Activated CD4-positive, alpha-beta T cell treated with anti-CD3 and anti-CD28 coated beads, Interleukin-2, amount 50 U/mL, for 16 hours (primary cell): ENCODE measurements at regions not wholly inside any gene's neighbourhood (a gene's known extent, or its start where the extent isn't known, plus 50 kb on each side); places are given as distances from the start of the nearest gene placed in this dataset.
"Not testable (repeated sequence)": the region's sequence is repeated elsewhere in the genome, so short reads cannot be mapped to it uniquely, and the experiment has no call there.

Experiments used
- DNase-seq: peaks from one replicate; pipeline ENCODE4 v3.0.0-alpha.2; 2020

DNA sequence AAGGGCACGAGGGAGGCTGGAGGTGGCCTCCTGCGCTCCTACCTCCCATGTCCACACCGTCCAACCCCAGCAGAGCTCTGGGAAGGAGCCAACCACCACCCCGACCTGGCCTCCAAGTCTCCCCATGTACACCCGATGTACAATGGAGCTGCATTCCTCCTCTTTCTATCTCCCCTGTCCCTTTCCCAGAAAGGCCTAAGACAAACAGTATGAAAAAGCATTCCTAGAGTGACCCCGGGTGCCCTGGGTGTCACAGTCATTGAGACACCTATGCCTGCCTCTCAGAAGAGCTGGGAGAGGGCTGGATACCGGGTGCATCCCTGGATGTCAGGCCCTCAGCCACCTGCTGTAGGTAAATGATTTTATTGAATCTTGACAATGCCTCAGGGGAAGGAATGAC is 248.1 kb downstream of the EMX2 start:
- no peak for DNase-seq

DNA sequence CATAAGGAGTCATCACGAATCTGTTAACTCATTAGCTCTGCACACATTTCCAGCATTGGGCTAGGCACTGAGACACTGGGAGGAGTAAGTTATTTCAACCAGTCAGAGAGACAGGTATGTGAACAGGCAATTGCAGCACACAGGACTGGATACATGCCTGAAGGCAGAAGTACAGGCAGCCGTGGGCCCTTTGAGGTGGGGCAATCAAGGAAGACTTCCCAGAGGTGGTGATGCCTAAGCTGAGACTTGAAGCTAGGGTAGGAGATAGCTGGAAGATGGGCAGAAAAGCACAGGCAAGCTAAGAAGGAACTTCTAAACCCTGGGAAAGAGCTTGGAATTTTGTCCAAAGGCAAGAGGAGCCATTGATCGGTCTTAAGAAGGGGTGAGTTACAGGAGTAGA is 249.7 kb downstream of the EMX2 start:
- DNase-seq, result no peak

DNA sequence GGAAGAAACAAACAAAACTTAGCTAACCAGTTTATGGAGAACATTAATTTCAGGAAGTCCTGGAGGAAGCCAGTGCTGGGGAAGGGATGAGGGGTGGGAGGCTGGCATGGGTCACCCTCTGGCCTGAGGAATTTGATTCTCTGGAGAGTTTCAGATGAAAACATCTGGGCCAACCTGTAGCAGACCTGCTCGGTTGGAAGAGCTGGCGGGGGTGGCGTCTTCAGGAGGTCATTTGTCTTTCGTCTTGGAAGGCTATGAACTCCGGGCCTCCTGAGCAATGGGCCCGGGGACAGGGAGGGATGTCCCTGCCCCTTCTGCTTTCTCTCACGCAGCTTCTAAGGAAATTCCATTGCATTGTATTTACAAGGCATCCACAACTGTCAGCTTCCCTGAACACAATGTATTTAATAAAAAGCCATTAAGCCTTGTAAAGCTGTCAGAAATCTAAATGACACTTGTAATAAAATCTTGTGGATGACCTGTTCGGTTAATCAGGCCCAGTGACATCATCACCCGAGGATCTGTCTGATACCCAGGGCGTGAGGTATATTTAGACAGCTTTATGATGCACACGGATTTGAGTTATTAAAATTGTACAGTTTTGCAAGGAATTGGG is 250.5 kb downstream of the RAB11FIP2 start:
- no peak for DNase-seq

DNA sequence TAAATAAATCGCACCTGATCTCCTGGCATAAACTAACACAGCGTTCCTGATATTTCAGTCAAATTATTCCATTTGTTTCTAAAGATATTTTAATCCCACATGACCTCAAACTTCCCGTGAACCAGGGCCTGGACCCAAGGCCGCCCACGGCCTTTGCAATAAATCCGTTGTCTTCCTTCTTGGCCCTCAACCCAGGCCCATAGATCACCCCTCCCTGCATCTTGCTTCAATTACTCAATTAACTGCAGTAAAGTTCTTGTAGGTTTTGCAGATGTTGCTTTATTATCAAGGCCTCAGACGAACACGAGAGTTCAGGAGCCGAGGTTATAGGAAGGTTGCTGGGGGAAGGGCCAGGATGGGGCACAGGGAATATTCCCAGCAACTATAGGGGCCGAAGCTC is 249.4 kb downstream of the RAB11FIP2 start:
- DNase-seq, result no peak

DNA sequence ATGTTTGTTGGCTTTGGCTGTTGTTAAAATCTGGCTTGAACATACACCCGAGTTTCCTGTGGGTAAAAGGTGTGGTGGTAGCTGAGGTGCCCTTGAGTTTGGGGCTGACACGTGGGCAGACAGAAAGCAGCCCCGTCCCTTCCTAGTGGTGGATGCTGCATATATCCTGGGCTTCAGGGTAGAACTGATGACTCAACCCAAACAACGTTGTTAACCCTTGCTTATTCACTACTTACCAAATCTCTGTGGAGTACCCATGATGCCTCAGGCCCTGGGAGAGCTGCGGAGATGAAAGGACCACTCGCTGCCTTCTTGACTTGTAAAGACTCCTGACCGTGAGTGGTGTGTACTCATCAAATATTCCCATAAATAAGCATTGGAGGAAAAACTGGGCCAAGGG is 245.1 kb downstream of the RAB11FIP2 start:
- no peak for DNase-seq

DNA sequence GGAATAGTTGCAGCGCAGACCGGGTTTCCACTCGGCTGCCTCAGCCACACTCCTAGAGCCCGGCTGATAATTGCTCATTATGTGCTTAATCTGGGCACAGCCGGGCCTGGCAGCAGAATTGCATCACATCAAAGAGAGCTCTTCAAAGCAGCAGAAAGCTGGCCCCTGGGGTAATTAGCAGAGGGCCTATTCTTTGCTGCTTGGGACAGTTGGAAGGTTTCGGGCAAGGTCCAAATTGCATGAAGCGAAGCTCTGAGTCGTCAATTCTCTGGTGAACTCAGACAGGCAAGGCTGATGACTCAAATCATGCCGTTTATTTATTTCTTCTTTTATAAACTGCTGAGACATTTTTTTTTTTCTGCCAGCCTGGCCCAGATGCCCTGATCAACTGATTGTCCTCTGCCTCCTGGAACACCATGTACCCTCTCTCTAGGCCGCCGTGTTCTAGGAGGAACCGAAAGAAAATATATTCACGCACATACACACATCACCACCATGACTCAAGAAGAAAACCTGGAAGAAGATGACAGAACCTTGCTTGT is 242.2 kb downstream of the RAB11FIP2 start:
- DNase-seq, result no peak

DNA sequence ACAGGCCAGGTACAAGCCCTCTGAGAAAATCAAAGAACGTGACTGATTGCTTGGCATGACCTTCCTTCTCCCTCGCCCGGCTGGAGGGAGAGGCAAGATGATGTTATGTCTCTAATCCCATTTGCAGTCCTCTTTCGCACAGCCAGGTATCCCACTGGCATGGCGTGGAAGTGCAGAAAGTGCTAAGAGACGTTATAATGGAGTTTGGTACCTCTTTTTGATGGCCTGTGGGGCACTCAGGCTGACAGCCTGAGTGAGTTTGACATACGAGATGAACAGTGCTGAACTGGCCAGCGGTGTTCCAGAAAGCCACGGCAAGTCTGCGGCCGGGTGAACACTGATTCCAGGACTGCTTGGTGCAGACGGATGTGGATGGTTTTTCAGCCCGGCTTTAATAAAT is 241.6 kb downstream of the RAB11FIP2 start:
- DNase-seq, result no peak

DNA sequence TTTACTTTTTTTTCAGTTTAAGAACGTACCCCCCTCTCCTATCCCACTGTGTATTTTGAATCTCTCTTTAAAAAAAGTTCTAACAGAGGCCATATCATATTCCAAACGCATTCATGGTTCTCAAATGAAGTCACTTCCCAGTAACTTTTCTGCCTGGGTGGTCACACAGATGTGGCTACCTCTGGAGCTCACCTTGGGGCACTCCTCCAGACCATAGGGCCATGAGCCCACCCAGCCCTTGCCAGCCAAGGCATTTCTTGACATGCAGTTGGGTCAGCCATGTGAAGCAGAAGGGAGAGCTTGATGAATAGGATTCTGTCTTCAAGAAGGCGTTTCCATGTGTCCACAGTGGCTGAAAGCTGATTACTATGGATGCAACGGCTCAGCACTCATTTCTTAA is 239.3 kb downstream of the RAB11FIP2 start:
- DNase-seq, result no peak

DNA sequence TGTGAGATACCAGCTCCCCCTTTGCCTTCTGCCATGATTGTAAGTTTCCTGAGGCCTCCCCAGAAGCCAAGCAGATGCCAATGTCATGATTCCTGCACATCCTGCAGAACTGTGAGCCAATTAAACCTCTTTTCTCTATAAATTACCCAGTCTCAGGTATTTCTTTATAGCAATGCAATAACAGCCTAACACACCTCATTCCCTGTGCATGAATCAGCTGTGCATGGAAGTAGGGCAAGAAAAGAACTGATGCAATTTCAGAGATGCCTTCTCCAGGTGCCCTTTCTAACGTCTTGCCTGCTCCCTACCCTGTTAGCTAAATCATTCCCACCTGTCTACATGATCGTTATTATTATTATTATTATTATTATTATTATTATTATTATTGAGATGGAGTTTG is 230.9 kb downstream of the RAB11FIP2 start:
- not testable (repeated sequence) for DNase-seq

DNA sequence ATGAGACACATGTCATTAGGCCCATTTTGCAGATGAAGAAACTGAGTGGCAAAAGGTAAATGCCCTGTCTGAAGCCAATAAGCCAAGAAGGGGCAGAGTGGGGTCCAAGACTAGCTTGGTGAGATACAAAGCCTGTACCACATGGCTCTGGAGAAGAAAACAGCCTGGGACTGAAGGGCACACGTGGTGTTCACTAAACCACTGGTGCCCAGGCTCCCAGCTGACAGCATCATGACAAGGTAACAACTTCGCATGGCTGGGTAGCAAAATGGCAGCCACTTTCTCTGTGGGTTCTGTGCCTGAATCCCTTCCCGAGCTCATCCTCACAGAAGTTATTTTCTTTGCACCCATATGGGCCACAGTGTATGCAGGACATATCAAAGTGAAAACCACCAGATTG is 229.6 kb downstream of the RAB11FIP2 start:
- no peak for DNase-seq

DNA sequence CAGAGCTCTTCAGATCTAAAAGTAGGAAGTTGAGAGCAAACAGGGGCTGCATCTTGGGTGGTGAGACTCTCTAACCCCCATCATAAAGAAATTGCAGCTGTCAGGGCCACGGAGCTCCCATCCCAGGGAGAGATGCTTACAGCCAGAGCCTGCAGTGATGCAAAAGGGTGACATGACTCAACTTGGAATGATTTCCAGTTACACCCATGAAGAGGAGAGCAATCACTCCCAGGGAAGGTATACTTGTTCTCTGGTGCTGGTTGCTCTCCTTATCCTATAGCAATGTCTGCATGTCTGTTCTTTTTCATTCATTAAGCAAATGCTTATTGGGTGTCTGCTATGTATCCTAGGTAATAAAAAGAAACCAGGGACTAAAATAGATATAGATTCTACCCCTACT is 228.0 kb downstream of the RAB11FIP2 start:
- no peak for DNase-seq

DNA sequence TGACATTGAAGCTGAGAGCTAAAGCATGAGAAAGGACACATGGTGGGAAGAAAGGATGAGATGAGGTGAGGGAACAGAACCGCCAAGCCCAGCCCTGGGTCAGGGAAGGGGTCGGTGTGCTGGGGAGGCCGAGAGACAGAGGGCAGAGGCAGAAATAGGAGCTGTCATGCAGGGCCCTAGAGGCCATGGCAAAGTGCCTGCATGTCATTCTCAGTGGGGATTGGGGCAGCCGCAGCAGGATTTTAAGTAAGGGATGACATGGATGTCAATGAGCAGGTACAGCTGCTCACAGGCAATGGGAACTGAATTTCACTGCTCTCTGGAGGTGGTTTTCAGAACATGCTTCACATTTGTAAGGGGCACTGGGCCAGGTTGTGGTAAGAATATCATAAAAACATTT is 227.4 kb downstream of the RAB11FIP2 start:
- no peak for DNase-seq

DNA sequence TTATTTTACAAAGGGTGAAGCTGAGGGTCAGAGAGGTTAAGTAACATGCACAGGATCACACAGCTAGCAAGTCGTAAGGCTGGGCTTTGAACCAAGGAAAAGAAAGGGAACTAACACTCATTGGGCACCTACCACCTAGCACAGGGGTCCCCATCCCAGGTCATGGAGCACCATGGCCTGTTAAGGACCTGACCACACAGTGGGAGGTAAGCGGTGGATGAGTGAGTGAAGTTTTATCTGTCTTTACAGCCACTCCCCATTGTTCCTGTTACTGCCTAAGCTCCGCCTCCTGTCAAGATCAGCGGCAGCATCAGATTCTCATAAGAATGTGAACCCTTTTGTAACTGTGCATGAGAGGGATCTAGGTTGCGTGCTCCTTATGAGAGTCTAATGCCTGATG is 222.8 kb downstream of the RAB11FIP2 start:
- DNase-seq, result no peak

DNA sequence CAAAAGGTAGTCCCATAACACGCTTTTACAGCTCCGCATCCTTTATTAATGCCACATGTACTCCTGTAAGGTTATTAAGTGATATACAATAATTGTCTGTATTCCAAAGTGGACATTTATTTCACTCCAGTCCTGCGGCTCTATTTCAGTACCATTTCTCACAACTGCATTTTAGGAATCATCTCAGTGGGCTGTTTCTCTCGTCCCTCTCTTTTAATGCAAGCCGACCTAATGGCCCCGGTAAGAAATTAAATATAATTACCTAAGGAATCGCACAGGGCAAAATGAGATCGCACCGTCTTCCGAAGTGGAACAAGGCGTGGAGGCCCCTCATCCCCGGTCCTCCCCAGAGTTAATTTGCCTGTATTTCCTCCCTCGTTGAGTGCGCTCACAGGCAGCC is 216.5 kb downstream of the RAB11FIP2 start:
- no peak for DNase-seq

DNA sequence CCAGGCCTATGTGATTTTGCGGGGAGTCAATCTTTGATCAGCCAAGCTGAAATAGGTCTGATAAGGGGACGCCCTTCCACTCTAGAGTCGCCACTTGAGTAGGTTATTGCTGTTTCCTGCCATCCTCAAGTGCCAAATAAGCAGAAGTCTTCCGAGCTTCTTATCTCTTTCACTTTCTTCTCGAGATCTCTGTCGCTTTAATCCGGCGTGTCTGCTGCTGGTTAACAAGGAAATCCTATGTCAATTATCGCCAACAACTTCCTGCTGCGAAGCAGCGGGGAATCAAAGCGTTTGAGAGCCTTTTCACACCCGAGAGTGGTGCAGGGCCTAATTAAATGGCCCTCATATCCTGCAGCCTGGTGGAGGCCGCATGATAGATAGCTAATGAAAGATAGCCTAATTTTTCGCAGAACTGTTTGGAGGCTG is 215.9 kb downstream of the RAB11FIP2 start:
- peak; percentile 34 for DNase-seq

DNA sequence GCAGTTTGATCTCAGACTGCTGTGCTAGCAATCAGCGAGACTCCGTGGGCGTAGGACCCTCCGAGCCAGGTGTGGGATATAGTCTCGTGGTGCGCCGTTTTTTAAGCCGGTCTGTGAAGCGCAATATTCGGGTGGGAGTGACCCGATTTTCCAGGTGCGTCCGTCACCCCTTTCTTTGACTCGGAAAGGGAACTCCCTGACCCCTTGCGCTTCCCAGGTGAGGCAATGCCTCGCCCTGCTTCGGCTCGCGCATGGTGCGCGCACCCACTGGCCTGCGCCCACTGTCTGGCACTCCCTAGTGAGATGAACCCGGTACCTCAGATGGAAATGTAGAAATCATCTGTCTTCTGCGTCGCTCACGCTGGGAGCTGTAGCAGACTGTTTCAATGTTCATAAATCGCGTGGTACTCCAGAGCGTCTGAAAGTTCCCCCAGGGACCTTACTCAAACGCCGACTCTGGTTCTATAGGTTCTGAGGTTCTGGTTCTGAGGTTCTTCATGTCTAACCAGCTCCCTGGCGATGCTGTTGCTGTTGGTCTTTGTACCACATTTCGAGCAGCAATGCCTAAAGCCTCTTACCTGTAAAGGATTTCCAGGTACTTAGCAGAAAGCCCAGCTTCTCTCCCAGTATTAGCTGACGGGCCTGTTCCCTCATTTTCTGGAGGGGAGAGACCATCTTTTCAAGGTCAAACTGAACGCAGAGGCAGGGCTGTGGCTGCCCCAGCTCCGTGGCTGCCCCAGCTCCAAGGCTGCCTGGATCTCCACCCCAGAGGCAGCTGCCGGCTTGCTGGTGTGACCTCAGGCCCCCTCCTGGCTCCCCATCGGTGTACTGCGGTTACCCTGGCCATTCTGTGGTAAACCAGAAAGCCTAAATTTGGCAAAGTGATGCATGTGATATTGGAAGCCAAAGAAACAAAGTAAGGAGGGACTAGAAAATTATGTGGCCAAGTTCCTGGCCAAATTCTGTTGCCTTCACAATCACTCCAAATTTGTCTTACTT is 207.9 kb downstream of the RAB11FIP2 start:
- not testable (repeated sequence) for DNase-seq

DNA sequence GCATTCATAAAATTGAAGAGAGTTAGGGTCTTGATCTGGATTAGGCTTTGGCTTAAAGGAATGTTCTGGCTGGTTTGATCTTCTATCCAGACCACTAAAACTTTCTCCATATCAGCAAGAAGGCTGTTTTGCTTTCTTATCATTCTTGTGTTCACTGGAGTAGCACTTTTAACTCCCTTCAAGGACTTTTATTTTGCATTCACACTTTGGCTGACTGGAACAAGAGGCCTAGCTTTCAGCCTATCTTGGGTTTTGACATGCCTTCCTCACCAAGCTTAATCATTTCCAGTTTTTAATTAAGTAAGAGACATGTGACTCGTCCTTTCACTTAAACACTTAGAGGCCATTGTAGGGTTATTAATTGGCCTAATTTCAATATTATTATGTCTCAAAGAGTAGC is 190.3 kb downstream of the RAB11FIP2 start:
- not testable (repeated sequence) for DNase-seq

DNA sequence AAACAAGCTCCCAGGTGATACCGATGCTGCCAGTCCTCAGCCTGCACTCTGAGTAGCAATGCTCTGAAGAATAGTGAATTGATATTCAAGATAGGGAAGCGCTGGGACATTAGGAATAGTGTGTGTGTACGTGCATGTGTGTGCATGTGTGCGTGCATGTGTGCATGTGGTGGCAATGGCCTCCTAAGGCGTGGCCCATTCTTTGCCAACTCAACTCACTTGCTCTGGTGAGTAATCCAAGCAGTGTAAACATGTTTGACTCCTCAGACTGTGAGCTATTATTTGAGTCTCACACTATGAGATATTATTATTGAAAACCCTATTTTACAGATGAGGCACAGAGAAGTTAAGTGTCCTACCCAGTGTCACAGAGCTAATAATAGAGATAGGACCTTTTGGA is 186.6 kb downstream of the RAB11FIP2 start:
- DNase-seq, result no peak

DNA sequence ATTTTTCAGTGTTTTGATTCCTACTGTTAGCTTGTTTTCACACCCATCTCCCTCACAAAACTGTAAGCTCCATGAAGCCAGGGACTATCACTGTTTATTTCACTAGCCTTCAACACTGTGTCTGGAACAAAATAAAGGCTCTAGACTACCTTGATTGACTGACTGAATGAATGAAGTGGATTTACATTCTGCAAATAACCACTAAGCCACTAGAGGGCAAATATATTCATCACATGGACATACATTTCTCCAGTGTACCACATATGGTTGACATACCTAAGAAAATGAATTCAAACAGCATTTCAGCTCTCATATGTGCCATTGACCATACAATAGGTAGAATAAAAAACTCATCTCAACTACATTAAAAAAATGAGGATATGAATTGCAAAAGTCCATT is 185.9 kb downstream of the RAB11FIP2 start:
- DNase-seq, result peak; percentile 9

DNA sequence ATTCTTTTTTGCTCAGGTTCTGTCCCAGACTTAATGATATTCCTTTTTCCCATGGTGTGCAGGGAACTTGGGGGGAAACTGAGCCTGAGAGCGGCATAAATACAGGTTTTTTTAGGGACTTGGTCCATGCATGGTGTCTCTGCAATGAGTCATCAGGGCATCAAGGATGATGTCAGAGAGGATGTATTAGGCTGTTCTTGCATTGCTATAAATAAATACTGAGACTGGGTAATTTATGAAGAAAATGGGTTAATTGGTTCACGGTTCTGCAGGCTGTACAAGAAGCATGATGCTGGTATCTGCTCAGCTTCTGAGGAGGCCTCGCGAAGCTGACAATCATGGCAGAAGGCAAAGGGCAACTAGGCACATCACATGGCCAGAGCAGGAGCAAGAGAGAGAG is 185.4 kb downstream of the RAB11FIP2 start:
- no peak for DNase-seq

DNA sequence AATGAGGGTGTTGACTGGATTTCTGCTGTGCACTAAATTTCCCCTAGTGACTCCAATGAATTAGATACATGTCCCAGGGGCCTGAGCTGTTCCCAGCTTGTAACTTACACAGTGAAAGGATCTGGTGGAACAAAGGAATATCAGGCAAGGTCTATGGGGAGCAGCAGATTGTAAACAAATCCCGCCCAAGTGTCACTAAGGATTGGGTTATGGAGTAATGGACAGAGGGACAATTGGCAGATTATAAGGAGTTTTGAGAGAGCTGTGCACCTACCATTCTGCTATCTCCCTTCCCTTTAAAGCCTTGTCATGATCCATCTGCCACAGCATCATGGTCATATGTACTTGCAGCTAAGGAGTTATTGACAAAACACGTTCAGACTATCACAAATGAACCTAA is 183.0 kb downstream of the RAB11FIP2 start:
- DNase-seq, result no peak

DNA sequence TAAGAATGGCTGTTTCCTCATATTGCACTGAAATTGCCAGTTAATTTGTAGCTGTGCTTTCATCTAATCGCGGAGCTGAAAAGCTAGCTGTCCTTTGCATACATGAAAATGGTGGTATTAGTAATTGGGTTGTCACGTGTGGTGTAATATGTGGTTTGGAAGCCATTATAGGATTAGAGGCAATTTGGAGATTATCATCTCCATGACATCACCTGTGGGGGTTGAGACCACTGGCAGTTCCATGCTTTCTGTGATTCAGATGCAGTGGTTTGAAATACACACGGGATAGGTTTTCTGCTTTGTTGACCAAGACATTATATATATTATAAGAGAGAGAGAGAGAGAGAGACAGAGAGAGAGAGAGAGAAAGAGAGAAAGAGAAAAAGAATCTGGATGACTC is 180.8 kb downstream of the RAB11FIP2 start:
- no peak for DNase-seq

DNA sequence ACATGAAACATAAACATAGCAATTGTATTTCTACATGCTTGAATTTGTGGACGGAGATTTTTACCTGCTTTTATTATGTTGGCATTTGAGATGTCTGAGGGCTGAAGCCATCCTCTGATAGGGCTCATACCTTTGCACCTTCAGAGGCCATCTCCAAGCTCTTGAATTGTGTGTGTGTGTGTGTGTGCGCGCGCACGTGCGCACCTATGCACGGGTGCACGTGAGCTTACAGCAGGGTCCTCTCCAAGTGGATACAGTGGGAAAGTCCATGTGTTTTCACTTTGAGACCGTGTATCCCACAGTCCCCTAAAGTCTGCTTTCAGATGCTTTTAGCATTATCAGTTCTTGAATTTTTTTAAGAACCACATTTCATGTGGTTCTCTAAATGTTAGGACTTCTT is 178.6 kb downstream of the RAB11FIP2 start:
- DNase-seq, result no peak

DNA sequence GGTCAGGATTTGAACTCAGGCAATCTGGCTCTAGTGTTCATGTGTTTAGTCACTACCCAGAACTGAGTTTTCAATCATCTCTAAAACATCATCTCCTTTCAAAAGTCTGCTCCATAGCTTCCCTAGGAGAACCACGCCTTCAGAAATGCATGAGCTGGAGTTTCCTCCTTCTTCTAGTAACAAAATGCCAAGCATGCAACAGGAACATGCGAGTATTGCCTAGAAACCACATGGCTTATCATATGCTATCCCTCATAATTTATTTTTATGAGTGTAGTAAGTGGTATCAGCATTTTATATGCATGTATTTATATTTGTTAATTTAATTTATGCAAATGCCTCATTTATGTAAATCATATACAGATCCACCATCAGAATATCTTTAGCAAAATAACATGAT is 170.9 kb downstream of the RAB11FIP2 start:
- no peak for DNase-seq
